GM21367 (cell line): ENCODE measurements at regions not wholly inside any gene's neighbourhood (a gene's known extent, or its start where the extent isn't known, plus 50 kb on each side); places are given as distances from the start of the nearest gene placed in this dataset.

ENCODE experiments used
- ATAC-seq: cut with Tn5 transposase; IDR thresholded peaks from one replicate; pipeline ENCODE4 v1.9.1; 2021; ENCODE audit not compliant: unreplicated experiment

- no peak for ATAC-seq
Observed at GRCh38 chr17:79214459-79214858, 139.8 kb downstream of the ENGASE start.

DNA sequence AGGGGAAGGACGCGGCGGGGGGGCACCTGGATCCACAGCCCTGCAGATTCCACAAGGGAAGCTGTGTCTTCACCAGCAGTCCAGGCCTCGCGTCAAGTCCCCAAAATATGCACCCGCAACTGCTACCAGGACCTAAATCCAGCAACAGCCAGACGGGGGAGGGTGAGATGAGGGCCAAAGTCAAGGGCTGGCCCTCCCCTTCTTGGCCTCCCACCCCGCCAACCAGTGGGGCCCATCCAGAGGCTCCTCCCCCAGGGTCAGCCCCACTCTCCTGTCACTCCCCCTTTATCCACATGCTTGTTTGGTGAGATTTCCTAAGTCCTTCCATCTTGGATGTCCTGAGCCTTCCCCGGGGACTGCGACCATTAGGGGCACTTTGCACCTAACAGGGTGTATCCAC lies 138.7 kb downstream of the ENGASE start:
- no peak for ATAC-seq

DNA sequence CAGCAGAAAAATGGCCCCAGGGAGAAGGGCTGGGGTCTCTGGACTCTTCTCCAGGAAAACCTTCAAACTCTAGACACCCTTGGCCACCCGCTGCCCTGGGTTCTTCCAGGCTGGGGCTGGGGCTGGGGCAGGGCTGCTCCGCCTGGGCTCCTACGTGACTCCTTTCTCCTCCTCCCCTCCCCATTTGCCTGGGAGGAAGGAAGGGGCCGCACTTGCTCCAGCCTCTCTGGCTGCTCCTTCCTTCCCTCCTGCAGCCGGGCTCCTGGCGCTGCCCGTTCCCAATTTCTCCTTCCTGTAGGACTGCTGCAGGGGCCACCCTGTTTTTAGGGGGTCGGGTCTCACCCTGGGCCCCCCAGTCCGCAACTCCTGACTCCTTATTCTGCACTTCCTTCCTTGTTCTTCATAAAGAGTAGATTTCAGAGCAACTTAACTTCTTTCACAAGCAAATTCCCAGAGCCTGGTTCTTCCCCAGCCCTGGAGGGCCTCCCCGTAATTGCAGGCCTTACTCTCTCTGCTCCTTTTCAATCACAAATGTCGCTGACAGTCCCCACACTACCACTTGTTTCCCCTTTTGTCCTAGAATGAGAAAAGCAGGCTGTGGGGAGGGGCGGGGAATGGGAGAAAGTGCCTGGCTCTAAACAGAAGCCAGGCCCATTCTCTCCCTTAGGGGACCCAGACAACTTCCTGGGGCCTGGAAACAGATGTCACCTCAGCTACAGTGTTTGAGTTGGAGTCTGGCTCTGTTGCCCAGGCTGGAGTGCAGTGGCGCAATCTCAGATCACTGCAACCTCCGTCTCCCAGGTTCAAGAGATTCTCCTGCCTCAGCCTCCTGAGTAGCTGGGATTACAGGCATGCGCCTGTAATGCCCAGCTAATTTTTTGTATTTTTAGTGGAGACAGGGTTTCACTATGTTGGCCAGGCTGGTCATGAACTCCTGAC lies 137.8 kb downstream of the ENGASE start:
- no peak for ATAC-seq

DNA sequence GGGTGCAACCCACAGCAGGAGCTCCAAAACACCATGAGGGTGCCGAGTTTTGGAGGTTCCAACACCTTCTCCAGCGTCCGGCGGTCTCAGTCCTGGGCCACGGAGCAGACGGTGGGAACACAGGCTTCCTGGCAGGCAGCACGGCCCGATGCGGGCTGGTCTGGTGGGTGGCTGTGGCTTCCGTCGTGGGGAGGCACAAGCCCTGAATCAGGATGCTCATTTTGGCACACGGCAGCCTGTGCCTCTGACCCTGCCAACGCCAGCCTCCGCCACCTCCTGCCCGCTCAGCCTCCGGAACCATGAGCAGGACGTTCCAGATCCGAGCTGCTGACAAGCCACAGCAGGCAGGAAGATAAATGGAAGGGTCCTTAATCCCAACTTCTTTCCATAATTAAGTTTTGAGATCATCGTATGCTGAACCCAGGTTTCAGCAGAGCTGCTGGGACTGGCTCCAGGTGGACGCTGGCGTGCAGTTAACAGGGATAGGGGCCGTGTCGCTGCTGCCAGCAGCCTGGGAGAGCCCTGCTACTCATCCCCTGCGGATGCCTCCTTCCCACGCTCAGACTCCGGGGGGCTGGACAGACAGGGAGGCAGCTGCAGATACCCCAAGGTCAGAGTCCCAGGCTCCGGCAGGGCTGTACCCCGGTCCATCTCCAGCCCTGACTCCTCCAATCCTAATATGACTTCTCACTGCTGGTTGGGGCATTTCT lies 136.6 kb downstream of the ENGASE start:
- ATAC-seq = no peak

DNA sequence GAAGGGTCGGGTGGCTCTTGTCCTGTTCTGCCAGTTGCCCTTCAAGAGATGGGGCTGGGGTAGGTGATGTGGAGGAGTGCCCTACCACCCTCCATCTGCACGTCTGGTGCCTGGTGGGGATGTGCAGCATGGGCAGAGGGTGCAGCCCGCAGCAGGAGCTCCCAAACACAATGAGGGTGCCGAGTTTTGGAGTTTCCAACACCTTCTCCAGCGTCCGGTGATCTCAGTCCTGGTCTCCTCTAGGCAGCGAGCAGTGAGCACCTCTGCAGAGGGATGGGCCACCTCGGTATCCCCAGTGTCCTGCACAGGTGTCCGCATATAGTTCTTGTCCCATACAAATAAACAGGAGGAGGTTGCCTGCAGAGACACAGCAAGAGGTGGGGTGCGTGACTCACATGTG lies 136.0 kb downstream of the ENGASE start:
- no peak for ATAC-seq

DNA sequence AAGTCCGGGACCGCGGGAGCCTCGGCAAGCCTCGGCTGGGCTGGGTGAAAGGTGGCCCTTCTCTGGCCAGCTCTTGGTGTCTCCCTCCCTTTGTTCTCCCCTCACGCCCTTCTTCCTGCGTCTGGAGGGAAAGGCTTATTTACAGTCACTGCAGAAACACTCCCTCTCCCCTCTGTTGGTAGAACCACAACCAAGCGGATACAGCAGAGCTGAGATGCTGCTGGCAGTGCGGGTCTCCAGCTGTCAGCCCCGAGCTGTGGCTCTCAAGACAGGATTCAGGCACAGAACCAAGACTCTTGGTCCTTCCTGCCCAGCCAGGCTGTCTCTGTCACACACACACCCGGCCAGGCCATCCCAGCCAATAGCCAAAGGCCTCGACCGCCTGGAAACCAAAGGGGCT lies 133.3 kb downstream of the ENGASE start:
- ATAC-seq = no peak

DNA sequence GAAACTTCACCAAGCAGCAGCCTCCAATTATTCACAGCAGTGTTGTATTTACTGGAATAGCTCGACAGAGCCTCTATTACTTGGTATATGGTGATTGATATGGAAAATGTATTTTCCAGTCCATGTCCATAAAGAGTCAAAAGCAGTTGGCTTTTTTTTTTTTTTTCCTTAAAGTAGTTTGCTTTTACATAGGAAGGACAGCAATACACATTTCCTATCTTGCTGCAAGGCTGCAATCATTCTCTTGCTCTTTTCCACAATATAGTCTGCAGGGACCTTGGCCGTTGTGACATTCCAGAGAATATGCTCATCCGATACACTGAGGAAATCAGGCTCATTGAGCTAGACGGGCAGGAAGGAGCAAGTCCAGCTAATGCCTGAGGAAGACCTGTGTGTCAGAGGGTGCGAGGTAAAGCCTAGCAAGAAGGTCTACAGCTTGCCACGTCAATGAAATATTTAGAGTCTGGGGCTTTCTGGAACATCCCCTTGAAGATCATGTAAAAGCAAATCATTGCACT lies 131.1 kb downstream of the ENGASE start:
- ATAC-seq = no peak

GRCh38 chr17:79204261-79204660 lies 129.6 kb downstream of the ENGASE start:
- ATAC-seq = no peak

DNA sequence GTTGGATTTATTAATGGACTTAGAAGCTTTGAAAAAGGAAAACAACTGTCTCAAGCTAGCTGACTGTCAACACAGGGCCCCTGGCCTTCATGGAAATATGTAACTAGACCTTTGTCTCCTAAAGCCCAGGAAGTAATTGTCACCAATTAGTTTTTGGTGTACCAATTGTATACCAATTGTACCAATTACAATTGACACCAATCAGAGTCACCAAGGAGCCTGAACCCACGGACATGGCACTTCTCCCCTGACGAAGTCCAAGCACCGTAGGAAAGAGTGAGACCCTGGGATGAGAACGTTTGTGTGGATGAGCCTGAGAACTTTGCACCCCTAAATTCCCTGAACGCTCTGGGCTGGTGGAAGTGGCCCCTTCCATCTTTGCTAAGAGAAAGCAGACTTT lies 129.0 kb downstream of the ENGASE start:
- no peak for ATAC-seq

- no peak for ATAC-seq
Observed at GRCh38 chr17:79203016-79203415, 128.4 kb downstream of the ENGASE start.

- no peak for ATAC-seq
Observed at GRCh38 chr17:79202480-79202879, 127.9 kb downstream of the ENGASE start.

GRCh38 chr17:79201536-79202227 lies 127.1 kb downstream of the ENGASE start:
- no peak for ATAC-seq

DNA sequence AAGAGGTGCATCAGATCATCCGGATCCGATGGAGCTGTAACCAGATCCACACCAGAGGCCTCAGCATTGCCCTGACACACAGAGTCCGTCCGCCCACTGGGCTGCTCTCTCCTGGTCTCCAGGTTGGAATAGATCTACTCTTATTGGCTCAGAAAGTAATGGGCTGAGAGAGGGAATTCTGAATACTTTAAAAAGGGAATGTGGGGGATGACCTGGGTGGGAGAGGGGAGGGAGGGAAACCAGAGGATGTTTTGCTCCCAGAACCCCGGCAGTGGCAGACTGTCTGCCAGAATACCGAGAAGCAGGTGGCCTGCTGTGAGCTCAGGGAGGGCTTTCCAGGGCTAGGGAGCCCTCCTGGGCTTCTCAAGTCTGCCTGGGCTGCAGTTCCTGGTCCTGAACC lies 126.5 kb downstream of the ENGASE start:
- no peak for ATAC-seq

- ATAC-seq = no peak
Observed at GRCh38 chr17:79196913-79197312, 122.3 kb downstream of the ENGASE start.

DNA sequence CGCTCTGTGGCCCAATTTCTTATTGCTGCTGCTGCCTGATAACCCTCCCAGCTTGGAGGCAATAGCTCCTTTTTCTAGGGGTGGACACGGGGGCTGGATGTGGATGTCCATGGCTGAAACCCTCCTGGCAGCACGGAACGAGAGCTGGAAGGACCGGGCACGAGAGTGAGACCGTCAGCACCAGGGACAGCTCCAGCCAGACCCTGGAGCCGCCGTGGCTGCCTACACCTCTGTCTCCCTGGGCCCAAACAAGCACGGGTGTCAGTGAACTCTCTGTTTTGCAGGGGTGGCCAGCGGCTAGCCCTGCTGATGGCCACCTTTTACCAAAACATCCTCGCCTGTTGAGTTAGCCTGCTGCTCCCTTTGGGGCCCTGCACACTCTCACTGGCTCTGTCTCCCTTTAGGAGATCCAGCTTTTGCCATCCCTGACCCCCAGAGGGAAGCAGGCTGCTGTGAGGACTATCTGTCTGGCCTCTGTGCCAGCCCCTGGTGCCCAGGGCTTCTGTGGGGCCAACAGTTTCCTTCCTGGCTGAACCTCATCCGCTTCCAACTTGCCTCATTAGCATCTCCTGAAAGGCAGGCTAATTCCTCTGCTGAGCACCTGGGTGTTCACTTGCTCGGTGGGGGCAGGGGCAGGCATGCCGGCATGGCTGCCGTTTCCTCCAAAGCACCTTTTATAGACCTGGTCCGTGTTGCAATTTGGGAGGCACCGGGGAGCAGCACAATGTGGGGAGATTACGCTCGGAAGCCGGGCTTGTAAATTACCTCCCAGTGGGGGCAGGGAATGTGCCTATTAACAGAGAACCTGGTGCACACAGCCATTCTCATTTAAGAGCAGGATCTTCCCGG lies 118.1 kb downstream of the ENGASE start:
- ATAC-seq = no peak

- no peak for ATAC-seq
Observed at GRCh38 chr17:79191270-79191934, 116.8 kb downstream of the ENGASE start.

DNA sequence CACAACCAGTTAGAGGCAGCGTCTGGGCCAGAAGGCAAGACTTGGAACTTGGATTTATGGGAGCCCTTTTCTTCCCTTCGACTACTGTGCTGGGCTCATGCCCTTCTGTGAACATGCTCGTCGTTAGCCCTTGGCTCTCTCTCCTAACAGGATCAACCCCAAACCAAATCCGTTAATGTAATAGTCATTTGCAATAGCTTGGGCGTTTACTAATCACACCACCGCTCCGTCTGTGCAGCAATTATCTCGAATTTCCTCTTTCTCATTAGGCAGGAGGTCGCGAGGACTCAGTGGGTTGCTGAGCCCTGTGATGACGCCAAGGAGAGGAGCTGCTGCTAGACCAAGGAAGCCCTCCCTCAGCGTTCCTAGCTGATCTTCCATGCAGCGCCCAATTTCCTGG lies 114.7 kb downstream of the ENGASE start:
- no peak for ATAC-seq

DNA sequence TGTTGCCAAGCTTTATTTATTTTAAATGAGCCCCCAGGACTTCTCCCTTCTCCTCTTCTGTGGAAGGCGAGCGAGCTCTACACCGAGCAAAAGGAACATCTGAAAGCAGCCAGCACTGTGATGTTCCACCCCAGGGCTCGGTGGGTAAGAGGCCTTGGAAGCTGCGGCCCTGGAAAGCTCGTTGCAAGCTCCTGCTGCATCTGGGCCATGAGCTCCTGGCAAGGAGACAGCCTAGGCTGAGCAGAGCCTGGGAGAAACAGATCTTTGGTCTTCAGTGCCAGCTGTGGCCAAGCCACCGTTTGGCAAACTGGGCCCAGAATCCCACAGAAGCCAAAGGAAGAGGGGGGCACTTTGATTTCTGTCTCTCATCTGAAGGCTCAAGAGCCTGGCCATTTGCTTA lies 114.1 kb downstream of the ENGASE start:
- ATAC-seq = no peak

DNA sequence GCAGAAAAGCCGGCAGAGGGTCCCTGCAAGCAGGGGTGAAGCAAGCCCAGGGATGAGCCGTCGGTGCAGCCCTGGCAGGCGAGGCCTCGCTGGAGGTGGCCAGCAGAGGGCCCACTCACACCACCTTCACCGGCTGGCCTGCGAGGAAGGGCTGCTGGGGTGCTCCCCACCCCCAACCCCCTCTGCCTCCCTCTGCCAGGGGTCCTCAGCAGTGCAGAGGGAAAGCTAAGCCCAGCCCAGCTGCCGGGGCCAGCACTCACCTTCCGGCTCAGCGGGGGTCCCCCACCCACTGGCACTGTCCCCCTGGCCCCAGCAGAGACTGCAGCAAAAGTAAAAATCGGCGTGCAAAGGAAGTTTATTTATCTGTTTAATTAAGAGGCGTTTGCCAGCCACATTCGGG lies 113.4 kb downstream of the ENGASE start:
- no peak for ATAC-seq

DNA sequence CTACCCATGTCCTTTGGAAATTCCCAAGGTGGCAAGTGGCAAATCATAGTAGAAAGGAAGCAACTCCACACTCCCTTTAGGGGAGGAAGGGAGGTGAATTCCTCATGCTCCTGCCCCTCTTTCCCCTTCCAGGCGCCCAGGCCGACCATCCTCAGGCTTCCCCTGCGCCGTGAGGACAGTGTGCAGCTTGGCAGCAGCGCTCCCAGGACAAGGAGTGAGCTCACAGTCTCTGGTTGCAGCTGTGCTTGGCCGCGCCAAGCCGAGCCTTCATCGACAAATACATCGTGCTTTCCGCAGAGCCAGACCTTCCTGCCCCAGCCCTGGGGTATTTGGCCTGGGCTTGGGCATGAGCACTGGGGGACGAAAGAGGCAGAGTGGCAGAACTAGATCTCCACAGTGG lies 112.6 kb downstream of the ENGASE start:
- no peak for ATAC-seq
